ENCODE measurements at regions not wholly inside any gene's neighbourhood (a gene's known extent, or its start where the extent isn't known, plus 50 kb on each side); places are given as distances from the start of the nearest gene placed in this dataset.

DNA sequence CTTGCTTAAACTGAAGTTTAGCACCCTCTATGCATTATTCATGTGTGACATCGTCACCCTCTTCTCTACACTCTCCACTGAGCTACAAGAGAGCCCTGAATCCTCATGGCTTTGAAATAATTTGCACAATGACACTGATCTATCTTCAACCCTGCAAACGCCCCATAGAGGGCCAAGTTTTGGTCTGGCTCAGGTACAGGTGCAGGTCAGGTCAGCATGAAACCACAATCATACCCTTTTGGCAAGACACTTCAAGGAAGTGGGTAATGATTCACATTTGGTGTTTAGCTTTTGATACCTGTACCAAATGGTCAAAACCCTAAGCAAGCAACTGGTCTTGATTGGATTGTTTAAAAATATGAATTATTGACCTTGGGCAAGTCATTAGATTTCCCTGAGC, 122.2 kb upstream of the CADM1 start:
- Histone ChIP-seq H3K4me1 (ENCODE audit: control insufficient read depth in 2 of 2, insufficient read depth in 2 of 2, low read length in 1 of 2) (peaks cover 3% of the 10 kb centered on the region in 2 donors), H3K4me3 (ENCODE audit: low read depth in 1 of 2, low read length in 2 of 2) (no peak overlapping the region), H3K36me3 (ENCODE audit: control insufficient read depth in 2 of 2, insufficient read depth in 2 of 2, low read length in 1 of 2) (no peaks in the 10 kb centered on the region), H3K9me3 (ENCODE audit: control insufficient read depth in 2 of 2, insufficient read depth in 1 of 2, low read depth in 1 of 2, low read length in 1 of 2) (no peaks in the 10 kb centered on the region), H3K27ac (ENCODE audit: low read depth in 2 of 2, low read length in 1 of 2) (no peak overlapping the region), H3K27me3 (ENCODE audit: control insufficient read depth in 1 of 2, insufficient read depth in 2 of 2, low read length in 2 of 2) (no peaks in the 10 kb centered on the region)
- WGBS, 2 donors, result 65 to 72% methylated on average over 2 of the region's 2 CpGs

DNA sequence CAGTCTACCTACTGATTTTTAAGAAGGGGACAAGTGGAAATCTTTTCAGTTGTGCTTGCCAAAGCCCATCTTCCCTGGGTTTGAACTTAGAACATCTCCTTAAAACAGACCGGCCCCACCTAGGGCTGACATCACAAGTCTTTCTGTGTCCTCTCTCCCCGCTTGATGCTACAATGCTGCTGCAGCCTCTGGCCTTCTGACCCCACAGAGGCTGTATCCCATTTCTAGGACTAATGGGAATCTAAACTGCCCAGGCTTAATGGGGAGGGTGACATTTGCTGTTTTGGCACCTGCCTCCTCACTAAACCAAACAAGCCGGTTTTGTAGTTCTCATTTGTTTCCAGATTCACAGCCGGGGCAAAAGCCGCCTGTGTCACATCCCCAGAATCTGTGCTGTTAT, 121.3 kb upstream of the CADM1 start:
- Histone ChIP-seq H3K9me3 (ENCODE audit: control insufficient read depth in 2 of 2, insufficient read depth in 1 of 2, low read depth in 1 of 2, low read length in 1 of 2) (no peaks in the 10 kb centered on the region), H3K4me1 (ENCODE audit: control insufficient read depth in 2 of 2, insufficient read depth in 2 of 2, low read length in 1 of 2) (peaks cover 3% of the 10 kb centered on the region in 2 donors), H3K27me3 (ENCODE audit: control insufficient read depth in 1 of 2, insufficient read depth in 2 of 2, low read length in 2 of 2) (peaks cover 0 to 2% of the 10 kb centered on the region in 2 donors), H3K27ac (ENCODE audit: low read depth in 2 of 2, low read length in 1 of 2) (no peak overlapping the region), H3K36me3 (ENCODE audit: control insufficient read depth in 2 of 2, insufficient read depth in 2 of 2, low read length in 1 of 2) (no peaks in the 10 kb centered on the region), H3K4me3 (ENCODE audit: low read depth in 1 of 2, low read length in 2 of 2) (no peak overlapping the region)
- WGBS, 2 donors, result 55 to 59% methylated on average over 5 of the region's 5 CpGs

DNA sequence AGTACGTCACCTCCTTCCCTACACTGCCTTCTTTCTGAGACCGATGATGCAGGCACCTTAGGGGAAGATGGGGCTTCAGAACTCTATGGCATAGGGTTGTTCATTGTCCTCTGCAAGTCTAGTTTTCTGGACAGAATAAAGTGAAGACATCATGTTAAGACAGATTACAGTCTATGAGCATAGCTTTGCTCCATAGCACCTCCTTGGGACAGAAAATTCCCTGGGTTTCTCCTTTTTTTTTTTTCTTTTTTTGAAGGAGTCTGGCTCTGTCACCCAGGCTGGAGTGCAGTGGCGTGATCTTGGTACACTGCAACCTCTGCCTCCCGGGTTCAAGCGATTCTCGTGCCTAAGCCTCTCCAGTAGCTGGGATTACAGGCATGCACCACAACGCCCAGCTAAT, 119.8 kb upstream of the CADM1 start:
- no peak overlapping the region for H3K4me3 ChIP-seq (ENCODE audit: low read depth in 1 of 2, low read length in 2 of 2)
- H3K9me3 ChIP-seq (ENCODE audit: control insufficient read depth in 2 of 2, insufficient read depth in 1 of 2, low read depth in 1 of 2, low read length in 1 of 2), result no peaks in the 10 kb centered on the region
- H3K27ac ChIP-seq (ENCODE audit: low read depth in 2 of 2, low read length in 1 of 2), result no peak overlapping the region
- peaks cover 0 to 3% of the 10 kb centered on the region in 2 donors for H3K4me1 ChIP-seq (ENCODE audit: control insufficient read depth in 2 of 2, insufficient read depth in 2 of 2, low read length in 1 of 2)
- peaks cover 0 to 3% of the 10 kb centered on the region in 2 donors for H3K27me3 ChIP-seq (ENCODE audit: control insufficient read depth in 1 of 2, insufficient read depth in 2 of 2, low read length in 2 of 2)
- no peaks in the 10 kb centered on the region for H3K36me3 ChIP-seq (ENCODE audit: control insufficient read depth in 2 of 2, insufficient read depth in 2 of 2, low read length in 1 of 2)
- 89 to 93% methylated on average over 7 of the region's 7 CpGs for WGBS, 2 donors

DNA sequence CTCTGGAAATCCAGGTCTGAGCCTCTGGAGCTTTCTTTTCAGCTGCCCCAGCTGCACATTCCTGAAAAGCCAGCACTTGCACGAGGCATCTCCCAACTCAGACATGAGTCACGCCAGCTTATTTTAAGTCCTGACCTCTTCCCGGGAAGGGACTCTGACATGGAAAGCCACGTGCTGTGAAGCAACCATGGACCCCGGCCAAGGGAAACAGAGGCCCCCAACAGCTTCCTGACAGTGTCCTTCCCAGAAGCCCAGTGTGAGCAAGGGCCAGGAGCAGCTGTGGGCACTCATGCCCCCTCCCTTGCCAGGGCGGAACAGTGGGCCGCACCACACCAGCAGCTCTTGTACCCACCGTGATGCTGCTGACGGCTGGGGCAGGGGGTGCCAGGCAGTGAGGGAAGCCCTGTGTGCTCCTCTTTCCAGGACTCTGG, 118.8 kb upstream of the CADM1 start:
- Histone ChIP-seq H3K36me3 (ENCODE audit: control insufficient read depth in 2 of 2, insufficient read depth in 2 of 2, low read length in 1 of 2) (no peaks in the 10 kb centered on the region), H3K27ac (ENCODE audit: low read depth in 2 of 2, low read length in 1 of 2) (peak overlapping the region in 1 of 2 donors; percentile 59), H3K4me3 (ENCODE audit: low read depth in 1 of 2, low read length in 2 of 2) (no peak overlapping the region), H3K4me1 (ENCODE audit: control insufficient read depth in 2 of 2, insufficient read depth in 2 of 2, low read length in 1 of 2) (peaks cover 0 to 3% of the 10 kb centered on the region in 2 donors), H3K27me3 (ENCODE audit: control insufficient read depth in 1 of 2, insufficient read depth in 2 of 2, low read length in 2 of 2) (peaks cover 0 to 3% of the 10 kb centered on the region in 2 donors), H3K9me3 (ENCODE audit: control insufficient read depth in 2 of 2, insufficient read depth in 1 of 2, low read depth in 1 of 2, low read length in 1 of 2) (no peaks in the 10 kb centered on the region)
- WGBS, 2 donors, result 28 to 39% methylated on average over 9 of the region's 9 CpGs

DNA sequence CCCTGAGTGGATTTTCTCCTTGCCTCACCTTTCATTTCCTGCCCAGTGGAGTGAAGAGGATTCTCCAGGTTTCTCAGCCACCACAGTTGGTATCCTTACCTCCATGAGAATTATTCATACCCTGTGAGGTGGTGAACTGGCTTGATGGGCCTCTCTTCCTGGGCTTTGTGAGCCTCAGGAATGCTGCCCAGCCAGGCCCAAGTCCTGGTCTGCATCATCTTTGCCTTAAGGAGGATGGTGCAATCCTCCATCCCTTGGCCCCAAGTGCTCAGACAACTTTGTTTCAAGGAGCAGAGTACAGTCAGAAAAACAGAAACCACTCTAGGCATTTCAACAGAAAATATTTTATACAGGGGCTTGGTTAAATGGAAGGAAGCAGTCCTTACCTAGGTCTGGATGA, 114.2 kb upstream of the CADM1 start:
- peaks cover 0 to 3% of the 10 kb centered on the region in 2 donors for H3K27me3 ChIP-seq (ENCODE audit: control insufficient read depth in 1 of 2, insufficient read depth in 2 of 2, low read length in 2 of 2)

DNA sequence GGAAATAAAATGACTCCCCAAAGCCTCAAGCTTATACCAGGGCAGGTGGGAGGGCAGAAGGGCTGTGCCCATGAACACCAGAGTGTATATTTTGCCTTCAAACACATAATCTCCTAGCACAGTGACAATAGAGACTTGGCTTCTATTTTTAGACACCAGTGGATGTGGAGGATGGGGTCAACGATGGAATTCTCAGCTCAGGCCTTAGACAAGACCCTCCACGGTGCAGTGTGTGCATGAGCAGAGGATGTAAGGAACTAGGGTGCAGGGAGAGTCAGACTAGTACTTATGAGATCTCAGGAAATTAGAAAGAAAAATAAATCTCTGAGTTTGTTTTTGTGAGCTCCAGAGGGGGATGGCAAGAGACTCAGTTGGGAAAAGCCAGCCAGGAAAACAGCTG, 113.6 kb upstream of the CADM1 start:
- Histone ChIP-seq H3K9me3 (ENCODE audit: control insufficient read depth in 2 of 2, insufficient read depth in 1 of 2, low read depth in 1 of 2, low read length in 1 of 2) (no peaks in the 10 kb centered on the region), H3K36me3 (ENCODE audit: control insufficient read depth in 2 of 2, insufficient read depth in 2 of 2, low read length in 1 of 2) (no peaks in the 10 kb centered on the region), H3K27ac (ENCODE audit: low read depth in 2 of 2, low read length in 1 of 2) (no peak overlapping the region), H3K27me3 (ENCODE audit: control insufficient read depth in 1 of 2, insufficient read depth in 2 of 2, low read length in 2 of 2) (peaks cover 0 to 3% of the 10 kb centered on the region in 2 donors), H3K4me1 (ENCODE audit: control insufficient read depth in 2 of 2, insufficient read depth in 2 of 2, low read length in 1 of 2) (no peaks in the 10 kb centered on the region), H3K4me3 (ENCODE audit: low read depth in 1 of 2, low read length in 2 of 2) (no peak overlapping the region)
- WGBS, 2 donors, result 45 to 48% methylated on average over 2 of the region's 2 CpGs

More for the DNA sequence above, 114.2 kb upstream of the CADM1 start:
- Histone ChIP-seq H3K36me3 (ENCODE audit: control insufficient read depth in 2 of 2, insufficient read depth in 2 of 2, low read length in 1 of 2) (no peaks in the 10 kb centered on the region), H3K4me3 (ENCODE audit: low read depth in 1 of 2, low read length in 2 of 2) (no peak overlapping the region), H3K9me3 (ENCODE audit: control insufficient read depth in 2 of 2, insufficient read depth in 1 of 2, low read depth in 1 of 2, low read length in 1 of 2) (no peaks in the 10 kb centered on the region), H3K4me1 (ENCODE audit: control insufficient read depth in 2 of 2, insufficient read depth in 2 of 2, low read length in 1 of 2) (peaks cover 0 to 3% of the 10 kb centered on the region in 2 donors), H3K27ac (ENCODE audit: low read depth in 2 of 2, low read length in 1 of 2) (no peak overlapping the region)

DNA sequence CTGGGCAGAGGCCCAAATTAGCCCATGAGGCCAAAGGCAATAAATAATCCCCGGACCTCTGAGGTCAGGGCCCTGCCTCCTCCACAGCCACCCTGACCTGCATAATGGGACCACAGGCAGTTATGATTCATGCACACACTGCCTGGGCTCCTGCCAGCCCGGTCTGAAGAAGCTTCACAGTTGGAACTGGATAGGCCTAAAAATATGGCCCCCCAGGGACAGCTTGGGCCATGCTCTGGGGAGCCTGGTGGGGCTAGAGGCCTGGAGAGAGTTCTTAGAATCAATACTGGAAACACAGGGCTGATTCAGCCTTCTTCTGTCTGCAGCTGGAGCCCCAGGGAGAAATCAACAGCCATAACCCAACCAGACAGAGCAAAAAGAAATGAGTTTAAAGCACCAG, 112.8 kb upstream of the CADM1 start:
- H3K27ac ChIP-seq (ENCODE audit: low read depth in 2 of 2, low read length in 1 of 2), result no peak overlapping the region
- no peaks in the 10 kb centered on the region for H3K9me3 ChIP-seq (ENCODE audit: control insufficient read depth in 2 of 2, insufficient read depth in 1 of 2, low read depth in 1 of 2, low read length in 1 of 2)
- 24 to 49% methylated on average over 2 of the region's 2 CpGs for WGBS, 2 donors
- H3K4me3 ChIP-seq (ENCODE audit: low read depth in 1 of 2, low read length in 2 of 2), result no peak overlapping the region
- H3K36me3 ChIP-seq (ENCODE audit: control insufficient read depth in 2 of 2, insufficient read depth in 2 of 2, low read length in 1 of 2), result no peaks in the 10 kb centered on the region
- peaks cover 0 to 3% of the 10 kb centered on the region in 2 donors for H3K27me3 ChIP-seq (ENCODE audit: control insufficient read depth in 1 of 2, insufficient read depth in 2 of 2, low read length in 2 of 2)
- H3K4me1 ChIP-seq (ENCODE audit: control insufficient read depth in 2 of 2, insufficient read depth in 2 of 2, low read length in 1 of 2), result no peaks in the 10 kb centered on the region

DNA sequence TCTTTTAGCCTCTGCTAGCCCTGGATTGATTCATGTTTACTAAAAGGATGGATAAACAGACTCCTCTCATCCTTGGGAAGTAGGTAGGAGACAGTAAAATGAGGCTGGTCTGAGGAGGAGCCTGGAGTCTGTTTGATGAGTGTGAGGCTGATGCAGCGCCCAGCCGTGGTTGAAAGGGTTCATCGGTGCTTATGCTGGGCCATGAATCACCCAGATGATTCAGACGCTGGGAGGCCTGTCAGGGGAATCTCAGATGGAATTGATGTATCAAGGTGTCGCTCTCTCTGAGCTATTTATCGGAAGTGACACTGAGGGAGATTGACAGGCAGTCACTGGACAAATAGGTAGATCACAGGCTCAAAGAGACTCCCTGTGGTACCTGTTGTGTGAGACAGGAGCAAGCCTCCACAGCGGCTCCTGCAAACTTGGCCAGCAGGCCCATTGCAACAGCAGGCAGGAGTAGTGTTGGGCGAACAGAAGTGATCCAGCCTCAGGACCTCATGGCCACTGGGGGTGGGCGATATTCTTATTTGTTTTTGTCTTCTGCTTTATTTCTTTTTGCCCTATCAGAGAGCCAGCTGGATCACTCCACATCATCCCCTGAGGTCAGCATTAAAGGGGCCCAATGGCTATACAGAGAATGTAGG, 109.9 kb upstream of the CADM1 start:
- H3K4me1 ChIP-seq (ENCODE audit: control insufficient read depth in 2 of 2, insufficient read depth in 2 of 2, low read length in 1 of 2), result no peaks in the 10 kb centered on the region
- no peaks in the 10 kb centered on the region for H3K36me3 ChIP-seq (ENCODE audit: control insufficient read depth in 2 of 2, insufficient read depth in 2 of 2, low read length in 1 of 2)
- H3K27ac ChIP-seq (ENCODE audit: low read depth in 2 of 2, low read length in 1 of 2), result no peak overlapping the region
- no peaks in the 10 kb centered on the region for H3K9me3 ChIP-seq (ENCODE audit: control insufficient read depth in 2 of 2, insufficient read depth in 1 of 2, low read depth in 1 of 2, low read length in 1 of 2)
- no peaks in the 10 kb centered on the region for H3K27me3 ChIP-seq (ENCODE audit: control insufficient read depth in 1 of 2, insufficient read depth in 2 of 2, low read length in 2 of 2)
- WGBS, 2 donors, result 70 to 75% methylated on average over 9 of the region's 9 CpGs
- no peak overlapping the region for H3K4me3 ChIP-seq (ENCODE audit: low read depth in 1 of 2, low read length in 2 of 2)

DNA sequence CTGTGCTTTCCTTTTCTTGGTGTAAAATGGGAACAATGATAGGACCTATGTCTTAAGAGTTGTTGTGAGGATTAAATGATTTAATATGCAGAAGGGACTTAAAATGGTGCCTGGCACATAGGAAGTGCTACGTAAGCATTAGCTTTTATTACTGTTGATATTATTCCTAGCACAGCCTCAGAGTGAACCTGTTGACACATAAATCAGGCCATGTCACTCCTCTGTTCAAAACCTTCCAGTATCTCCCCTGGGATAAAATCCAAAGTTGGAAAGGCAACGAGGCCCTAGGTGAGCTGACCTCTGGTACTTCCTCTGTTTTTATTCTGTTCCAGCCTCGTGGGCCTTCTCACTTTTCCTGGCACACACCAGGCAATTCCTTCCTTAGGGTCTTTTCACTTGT, 108.8 kb upstream of the CADM1 start:
- H3K4me1 ChIP-seq (ENCODE audit: control insufficient read depth in 2 of 2, insufficient read depth in 2 of 2, low read length in 1 of 2), result no peaks in the 10 kb centered on the region
- no peak overlapping the region for H3K4me3 ChIP-seq (ENCODE audit: low read depth in 1 of 2, low read length in 2 of 2)
- H3K27ac ChIP-seq (ENCODE audit: low read depth in 2 of 2, low read length in 1 of 2), result no peak overlapping the region
- no peaks in the 10 kb centered on the region for H3K36me3 ChIP-seq (ENCODE audit: control insufficient read depth in 2 of 2, insufficient read depth in 2 of 2, low read length in 1 of 2)
- H3K9me3 ChIP-seq (ENCODE audit: control insufficient read depth in 2 of 2, insufficient read depth in 1 of 2, low read depth in 1 of 2, low read length in 1 of 2), result no peaks in the 10 kb centered on the region
- H3K27me3 ChIP-seq (ENCODE audit: control insufficient read depth in 1 of 2, insufficient read depth in 2 of 2, low read length in 2 of 2), result no peaks in the 10 kb centered on the region
- WGBS, 2 donors, result 58 to 63% methylated on average over 3 of the region's 3 CpGs

DNA sequence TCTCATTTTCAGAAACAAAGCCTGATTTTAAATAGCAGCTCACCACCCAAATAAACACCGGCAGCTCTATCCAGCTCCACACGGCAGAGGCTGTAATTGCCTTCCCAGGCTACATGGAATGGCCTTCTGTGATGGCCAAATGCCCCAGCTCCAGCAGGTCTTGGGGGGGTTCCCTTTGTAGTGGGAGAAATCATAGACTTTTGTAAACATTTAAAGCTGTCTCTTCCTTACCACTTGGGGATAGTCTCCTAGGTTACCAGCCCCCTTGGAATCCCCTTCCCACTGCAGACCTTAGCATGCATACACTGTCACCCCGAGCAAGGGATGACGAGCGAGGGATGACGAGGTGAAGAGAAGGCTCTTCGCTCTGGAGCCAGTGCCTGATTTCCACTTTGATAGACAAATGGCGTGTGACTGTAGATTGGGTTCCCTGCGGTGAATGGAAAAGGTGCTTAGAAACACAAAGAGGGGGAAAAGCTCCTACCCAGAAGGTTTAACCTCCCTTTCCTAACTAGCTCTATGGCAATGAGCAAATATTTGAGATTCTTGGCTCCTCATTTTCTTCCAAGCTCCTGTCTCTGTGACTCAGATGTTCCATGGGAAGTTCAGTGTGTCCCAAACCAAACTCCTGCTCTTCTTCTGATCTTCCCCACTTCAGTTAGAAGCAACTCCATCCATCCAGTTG, 108.0 kb upstream of the CADM1 start:
- H3K4me1 ChIP-seq (ENCODE audit: control insufficient read depth in 2 of 2, insufficient read depth in 2 of 2, low read length in 1 of 2), result no peaks in the 10 kb centered on the region
- H3K9me3 ChIP-seq (ENCODE audit: control insufficient read depth in 2 of 2, insufficient read depth in 1 of 2, low read depth in 1 of 2, low read length in 1 of 2), result no peaks in the 10 kb centered on the region
- WGBS, 2 donors, result 82 to 84% methylated on average over 9 of the region's 9 CpGs
- no peaks in the 10 kb centered on the region for H3K36me3 ChIP-seq (ENCODE audit: control insufficient read depth in 2 of 2, insufficient read depth in 2 of 2, low read length in 1 of 2)
- H3K4me3 ChIP-seq (ENCODE audit: low read depth in 1 of 2, low read length in 2 of 2), result no peak overlapping the region
- no peak overlapping the region for H3K27ac ChIP-seq (ENCODE audit: low read depth in 2 of 2, low read length in 1 of 2)
- H3K27me3 ChIP-seq (ENCODE audit: control insufficient read depth in 1 of 2, insufficient read depth in 2 of 2, low read length in 2 of 2), result no peaks in the 10 kb centered on the region
